ENCODE measurements at regions not wholly inside any gene's neighbourhood (a gene's known extent, or its start where the extent isn't known, plus 50 kb on each side); places are given as distances from the start of the nearest gene placed in this dataset.

- DNase-seq (ENCODE audit: low spot score) = peak; percentile 22
These were observed 182.1 kb upstream of the SHH start for GRCh38 chr7:155994279-155994811.

GRCh38 chr7:155993420-155994278 is 181.4 kb upstream of the SHH start:
- peak; percentile 62 for DNase-seq (ENCODE audit: low spot score)

- DNase-seq (ENCODE audit: low spot score) = peak; percentile 11
These were observed 180.7 kb upstream of the SHH start for GRCh38 chr7:155992974-155993373.

- no peak for DNase-seq (ENCODE audit: low spot score)
These were observed 180.3 kb upstream of the SHH start for GRCh38 chr7:155992538-155992937.

GRCh38 chr7:155992107-155992506 is 179.8 kb upstream of the SHH start:
- peak; percentile 12 for DNase-seq (ENCODE audit: low spot score)

GRCh38 chr7:155991470-155991869 is 179.2 kb upstream of the SHH start:
- DNase-seq (ENCODE audit: low spot score) = peak; percentile 31

- peak; percentile 60 for DNase-seq (ENCODE audit: low spot score)
These were observed 176.2 kb upstream of the SHH start for GRCh38 chr7:155988416-155988815.

GRCh38 chr7:155987681-155988235 is 175.5 kb upstream of the SHH start:
- peak; percentile 53 for DNase-seq (ENCODE audit: low spot score)

- DNase-seq (ENCODE audit: low spot score) = peak; percentile 23
These were observed 174.4 kb upstream of the SHH start for GRCh38 chr7:155986497-155987160.

- DNase-seq (ENCODE audit: low spot score) = peak; percentile 28
These were observed 173.4 kb upstream of the SHH start for GRCh38 chr7:155985518-155986250.

- peak; percentile 26 for DNase-seq (ENCODE audit: low spot score)
These were observed 172.5 kb upstream of the SHH start for GRCh38 chr7:155984609-155985405.

GRCh38 chr7:155984028-155984580 is 171.8 kb upstream of the SHH start:
- DNase-seq (ENCODE audit: low spot score) = peak; percentile 52

- peak; percentile 48 for DNase-seq (ENCODE audit: low spot score)
These were observed 171.0 kb upstream of the SHH start for GRCh38 chr7:155983176-155983815.

- DNase-seq (ENCODE audit: low spot score) = peak; percentile 11
These were observed 169.4 kb upstream of the SHH start for GRCh38 chr7:155981703-155982102.

GRCh38 chr7:155980841-155981240 is 168.6 kb upstream of the SHH start:
- no peak for DNase-seq (ENCODE audit: low spot score)

GRCh38 chr7:155979994-155980393 is 167.7 kb upstream of the SHH start:
- no peak for DNase-seq (ENCODE audit: low spot score)

- DNase-seq (ENCODE audit: low spot score) = peak; percentile 46
These were observed 167.3 kb upstream of the SHH start for GRCh38 chr7:155979566-155979965.

- DNase-seq (ENCODE audit: low spot score) = peak; percentile 6
These were observed 163.2 kb upstream of the SHH start for GRCh38 chr7:155975490-155975889.

- peak; percentile 33 for DNase-seq (ENCODE audit: low spot score)
These were observed 162.1 kb upstream of the SHH start for GRCh38 chr7:155974186-155974897.
